Stimulated activated CD4-positive, alpha-beta T cell treated with anti-CD3 and anti-CD28 coated beads, Interleukin-4, amount 100 ng/mL, for 4 hours (primary cell): ENCODE measurements at regions not wholly inside any gene's neighbourhood (a gene's known extent, or its start where the extent isn't known, plus 50 kb on each side); places are given as distances from the start of the nearest gene placed in this dataset.
"Not testable (repeated sequence)": the region's sequence is repeated elsewhere in the genome, so short reads cannot be mapped to it uniquely, and the experiment has no call there.

Source experiments
- DNase-seq, 2 experiments: peaks; one replicate each; pipeline ENCODE4 v3.0.0-alpha.2; 2020

GRCh38 chr17:64800987-64801386, 118.3 kb downstream of the LRRC37A3 start:
- not testable (repeated sequence) for DNase-seq

DNA sequence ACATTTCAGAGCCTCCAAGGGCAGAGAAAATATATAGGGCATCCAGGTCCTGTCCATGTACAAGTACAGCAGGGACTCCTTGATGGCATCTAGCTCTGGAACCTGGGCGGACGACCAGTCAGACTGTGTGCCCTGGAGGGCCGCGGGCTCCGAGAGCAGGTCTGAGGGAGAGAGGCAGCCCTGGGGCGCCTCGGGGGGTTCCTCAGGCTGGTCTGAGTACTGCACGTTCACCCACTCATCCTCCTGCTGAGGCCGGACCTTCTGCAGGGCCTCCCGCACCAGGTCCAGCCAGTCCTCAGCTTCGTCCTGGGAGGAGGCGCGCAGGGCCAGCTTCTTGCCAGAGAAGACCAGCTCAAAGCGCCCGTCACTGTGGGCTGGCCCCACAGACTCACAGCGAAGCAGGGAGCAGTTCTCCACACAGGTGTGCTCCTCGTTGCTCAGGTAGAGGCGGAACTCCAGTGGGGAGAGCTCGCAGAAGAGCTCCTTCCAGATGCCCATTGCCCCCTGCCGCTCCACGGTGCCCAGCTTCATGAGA, 118.8 kb downstream of the LRRC37A3 start:
- DNase-seq: not testable (repeated sequence)

GRCh38 chr17:64799543-64800188, 119.6 kb downstream of the LRRC37A3 start:
- DNase-seq: not testable (repeated sequence)

DNA sequence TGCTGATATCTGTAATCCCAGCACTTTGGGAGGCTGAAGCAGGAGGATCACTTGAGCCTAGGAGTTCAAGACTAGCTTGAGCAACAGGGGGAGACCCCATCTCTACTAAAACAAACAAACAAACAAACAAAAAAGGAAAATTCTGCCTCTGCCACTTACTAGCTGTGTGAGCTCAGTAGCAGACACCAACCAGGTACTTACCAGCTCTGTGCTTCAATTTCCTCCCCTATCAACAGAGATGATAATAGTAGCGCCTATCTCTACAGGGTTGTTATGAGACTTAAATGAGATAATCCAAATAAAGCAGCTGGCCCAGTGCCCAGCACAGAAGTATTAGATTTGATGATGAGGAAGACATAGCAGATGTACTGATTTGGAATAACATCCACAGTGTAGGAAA, 120.3 kb downstream of the LRRC37A3 start:
- DNase-seq: not testable (repeated sequence)

GRCh38 chr17:64798489-64798790, 120.8 kb downstream of the LRRC37A3 start:
- DNase-seq: not testable (repeated sequence)

- not testable (repeated sequence) for DNase-seq
Observed at GRCh38 chr17:64797746-64798488, 121.4 kb downstream of the LRRC37A3 start.

DNA sequence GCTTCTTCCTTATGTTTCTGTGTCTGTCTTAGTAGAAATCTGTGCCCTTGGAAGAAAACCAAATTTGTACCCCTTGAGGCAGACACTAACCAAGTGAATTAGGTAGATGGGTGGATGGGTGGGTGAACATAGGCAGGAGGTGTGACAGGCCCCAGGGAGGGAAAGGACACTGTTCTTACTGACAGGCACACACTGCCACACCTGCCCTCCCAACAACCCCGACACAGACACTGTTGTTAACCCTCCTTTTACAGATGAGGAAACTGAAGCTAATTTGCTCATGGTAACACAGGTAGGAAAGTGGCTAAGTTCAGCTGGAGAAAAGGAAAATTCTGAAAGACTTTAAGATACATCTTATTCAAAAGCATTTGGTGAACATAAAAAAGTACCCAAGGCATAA, 123.9 kb downstream of the LRRC37A3 start:
- DNase-seq: not testable (repeated sequence)

- not testable (repeated sequence) for DNase-seq
Observed at GRCh38 chr17:64794548-64795274, 124.6 kb downstream of the LRRC37A3 start.

DNA sequence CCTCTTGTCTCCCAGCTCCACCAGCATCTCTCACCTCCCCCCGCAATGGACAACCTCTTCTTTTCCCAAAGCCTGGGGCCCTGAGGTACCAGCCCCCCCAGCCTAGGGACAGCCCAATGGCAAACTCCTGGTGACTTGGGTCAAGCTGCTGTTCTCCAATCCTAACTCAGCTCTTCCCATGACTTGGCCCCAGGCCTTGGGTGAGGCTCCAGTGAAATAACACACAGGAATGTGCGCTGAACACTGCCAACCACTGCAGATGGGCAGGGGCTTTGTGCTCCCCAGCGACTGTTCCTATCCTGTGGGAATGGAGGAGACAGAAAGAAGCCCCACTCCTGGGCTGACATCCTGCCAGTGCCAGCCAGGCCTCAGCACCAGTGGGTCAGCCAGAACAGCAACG, 125.2 kb downstream of the LRRC37A3 start:
- DNase-seq: not testable (repeated sequence)

GRCh38 chr17:64792793-64793575, 126.3 kb downstream of the LRRC37A3 start:
- not testable (repeated sequence) for DNase-seq

DNA sequence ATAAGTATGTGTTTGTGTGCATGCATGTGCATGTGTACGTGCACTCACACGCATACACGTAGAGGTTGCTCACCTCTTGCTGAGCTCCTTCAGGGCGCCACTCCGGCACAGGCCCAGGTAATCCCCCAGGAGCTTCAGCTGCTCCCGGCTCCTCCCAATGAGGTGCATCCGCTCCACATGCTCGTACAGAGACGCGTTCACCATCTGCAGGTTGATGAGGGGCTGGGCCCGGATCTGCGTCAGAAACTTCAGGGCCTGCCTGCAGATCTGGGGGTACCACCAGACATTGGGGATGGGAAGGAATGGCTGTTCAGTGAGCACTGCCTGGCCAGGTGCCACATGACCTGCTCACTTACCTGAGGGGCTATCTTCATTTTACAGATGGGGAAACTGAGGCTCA, 127.0 kb downstream of the LRRC37A3 start:
- not testable (repeated sequence) for DNase-seq

- not testable (repeated sequence) for DNase-seq
Observed at GRCh38 chr17:64791691-64792090, 127.6 kb downstream of the LRRC37A3 start.

DNA sequence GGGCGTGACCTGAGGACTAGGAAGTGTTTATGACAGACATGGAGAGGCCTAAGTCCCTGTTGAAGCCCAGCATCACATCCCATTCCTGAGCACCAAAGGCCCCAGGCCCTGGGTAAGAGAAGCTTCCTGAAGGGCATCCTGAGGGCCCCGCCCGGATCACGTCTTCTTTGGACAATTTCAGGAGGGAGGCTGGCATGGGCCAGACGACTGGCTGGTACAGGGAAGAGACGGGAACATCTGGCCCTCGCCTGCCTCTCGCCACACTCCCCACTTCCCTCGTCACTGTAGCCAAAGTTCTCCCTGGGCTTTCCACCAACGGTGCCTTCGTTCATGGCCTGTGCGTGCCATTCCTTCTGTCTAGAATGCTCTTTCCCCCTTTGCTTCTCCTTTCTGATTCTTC, 128.1 kb downstream of the LRRC37A3 start:
- DNase-seq: not testable (repeated sequence)

- DNase-seq: not testable (repeated sequence)
Observed at GRCh38 chr17:64790690-64791089, 128.6 kb upstream of the SMURF2 start.

DNA sequence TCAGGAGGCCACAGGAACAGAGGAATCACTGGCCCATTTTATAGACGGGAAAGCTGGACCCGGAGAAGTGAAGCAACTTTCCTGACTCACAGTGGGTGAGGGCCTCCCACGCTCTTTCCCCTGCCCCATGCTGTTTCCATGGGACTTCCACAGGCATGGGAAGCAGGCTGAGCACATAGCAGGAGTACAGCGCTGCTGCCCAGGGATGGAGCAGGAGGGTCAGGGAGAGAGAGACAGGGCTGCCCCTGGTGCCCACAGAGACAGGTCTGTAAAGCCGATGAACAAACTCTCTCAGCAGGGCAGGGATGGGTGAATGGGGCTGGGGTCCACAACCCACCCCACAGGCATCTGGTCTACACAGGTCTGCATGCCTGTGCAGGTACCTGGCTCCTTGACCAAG, 128.1 kb upstream of the SMURF2 start:
- not testable (repeated sequence) for DNase-seq

DNA sequence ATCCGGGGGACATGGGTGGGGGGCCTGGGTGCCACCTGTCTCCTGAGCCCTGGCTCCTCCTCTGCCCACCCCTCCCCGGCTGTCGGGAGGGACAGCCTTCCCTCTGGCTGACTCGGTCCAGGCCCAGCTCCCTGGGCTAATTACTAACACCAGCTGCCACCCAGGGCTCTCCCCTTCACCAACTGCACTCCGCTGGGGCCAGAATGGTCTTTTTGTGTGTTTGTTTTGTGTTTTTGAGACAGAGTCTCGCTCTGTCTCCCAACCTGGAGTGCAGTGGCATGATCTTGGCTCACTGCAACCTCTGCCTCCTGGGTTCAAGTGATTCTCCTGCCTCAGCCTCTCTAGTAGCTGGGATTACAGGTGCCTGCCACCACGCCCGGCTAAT, 126.9 kb upstream of the SMURF2 start:
- not testable (repeated sequence) for DNase-seq

GRCh38 chr17:64788286-64789060, 126.4 kb upstream of the SMURF2 start:
- DNase-seq: no peak

DNA sequence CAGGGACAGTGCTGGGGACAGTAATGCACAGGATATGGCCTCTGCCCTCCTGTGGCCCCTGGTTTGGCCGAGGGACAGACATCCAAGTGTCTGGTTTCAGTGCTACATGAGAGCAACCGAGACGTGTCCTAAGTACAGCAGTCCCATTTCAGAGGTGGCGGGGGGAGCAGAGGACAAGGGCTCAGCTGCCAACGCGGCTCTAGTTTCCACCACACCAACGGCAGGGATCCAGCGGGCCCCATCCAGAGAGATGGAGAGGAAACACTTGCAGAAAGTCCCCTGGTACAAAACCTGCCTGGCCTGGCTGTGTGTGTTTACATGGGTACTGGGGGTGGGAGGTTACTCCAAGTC, 125.8 kb upstream of the SMURF2 start:
- no peak for DNase-seq

DNA sequence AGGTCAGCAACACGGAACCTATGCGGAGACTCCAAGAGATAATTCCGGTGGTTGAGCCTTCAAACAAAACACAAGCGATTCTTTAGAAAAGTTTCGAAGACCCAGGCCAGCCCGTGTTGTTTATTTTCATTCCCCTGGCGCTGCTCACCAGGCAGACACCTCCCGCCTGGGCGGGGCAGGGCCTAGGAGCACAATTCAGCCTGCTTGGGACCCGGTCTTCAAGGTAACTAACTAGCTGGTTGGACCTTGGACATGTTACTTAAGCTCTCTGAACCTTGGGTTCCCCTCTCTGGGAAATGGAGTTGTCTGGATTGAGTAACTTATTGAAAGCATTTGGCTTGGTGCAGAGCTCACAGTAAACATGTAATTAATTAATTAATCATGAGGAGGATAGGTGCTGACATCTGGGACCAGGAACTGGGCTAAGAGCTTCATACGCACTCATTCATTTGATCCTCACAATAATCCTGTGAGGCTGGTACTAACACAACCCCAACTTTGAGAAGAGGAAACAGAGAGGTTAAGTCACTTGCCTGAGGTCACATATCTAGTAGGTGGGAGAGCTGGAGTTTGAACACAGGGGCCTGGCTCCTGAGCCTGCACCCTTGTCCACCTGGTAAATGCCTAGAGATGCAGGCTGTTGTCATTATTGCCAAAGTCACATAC, 125.3 kb upstream of the SMURF2 start:
- no peak for DNase-seq

DNA sequence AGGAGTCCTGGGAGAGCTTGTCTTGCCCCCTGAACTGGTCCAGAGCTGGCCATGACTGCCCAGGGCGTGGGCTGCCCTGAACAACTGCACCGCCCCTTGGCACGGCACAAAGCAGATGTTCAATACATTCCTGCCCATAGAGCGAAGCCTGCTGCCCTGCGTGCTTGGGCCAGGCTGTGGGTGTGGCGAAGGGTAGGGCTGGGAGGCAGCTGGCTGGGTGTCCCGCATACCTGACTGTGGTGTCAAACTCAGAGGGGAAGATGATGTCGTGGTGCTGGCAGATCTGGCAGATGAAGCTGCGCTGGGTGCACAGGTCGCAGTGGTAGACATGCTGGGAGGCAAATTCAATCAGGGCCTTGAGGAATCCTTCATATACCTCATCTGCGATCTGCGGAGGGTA, 124.2 kb upstream of the SMURF2 start:
- DNase-seq: no peak

DNA sequence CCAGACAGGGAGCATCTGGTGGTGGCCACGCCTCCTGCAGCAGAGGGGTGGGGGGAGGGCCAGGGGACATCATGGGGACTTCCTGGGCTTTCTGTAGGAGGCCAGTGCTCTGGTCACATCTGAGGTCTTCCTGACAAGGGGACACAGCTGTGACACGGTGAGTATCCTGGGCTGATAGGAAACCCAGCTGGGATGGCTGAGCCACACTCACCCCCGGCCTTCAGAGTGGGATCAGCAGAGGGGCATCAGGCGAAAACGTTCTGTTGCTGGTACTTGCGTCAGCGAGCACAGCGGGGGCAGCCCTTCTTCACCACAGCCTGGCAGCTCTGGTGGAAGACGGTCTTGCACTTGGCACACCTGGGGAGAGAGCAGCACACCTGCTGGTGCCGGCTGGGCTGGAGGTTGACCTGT, 122.9 kb upstream of the SMURF2 start:
- no peak for DNase-seq
